GM21526 (cell line): ENCODE measurements at regions not wholly inside any gene's neighbourhood (a gene's known extent, or its start where the extent isn't known, plus 50 kb on each side); places are given as distances from the start of the nearest gene placed in this dataset.
"Not testable (repeated sequence)": the region's sequence is repeated elsewhere in the genome, so short reads cannot be mapped to it uniquely, and the experiment has no call there.

Experiments used
- ATAC-seq: cut with Tn5 transposase; IDR thresholded peaks from one replicate; pipeline ENCODE4 v1.9.1; 2021; ENCODE audit warnings: moderate library complexity; ENCODE audit not compliant: unreplicated experiment, low FRiP score

DNA sequence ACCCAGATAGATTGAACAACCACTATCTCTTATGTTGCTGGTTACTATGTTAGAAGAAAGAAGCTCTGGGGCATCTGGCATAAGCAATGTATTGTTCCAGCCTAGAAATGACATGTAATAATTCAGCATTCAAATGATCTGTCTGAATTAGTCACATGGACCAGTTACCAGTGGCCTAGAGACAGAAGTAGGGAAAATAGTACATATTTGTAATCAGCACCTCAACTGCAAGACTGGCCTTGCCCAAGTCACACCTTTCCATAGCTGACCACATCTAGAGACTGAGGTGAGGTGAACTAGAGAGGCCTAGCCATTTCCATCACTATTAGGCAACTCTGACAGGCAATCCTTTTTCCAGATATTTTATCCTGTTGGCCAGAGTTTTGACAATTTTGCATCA is 315.6 kb upstream of the KCND2 start:
- no peak for ATAC-seq

DNA sequence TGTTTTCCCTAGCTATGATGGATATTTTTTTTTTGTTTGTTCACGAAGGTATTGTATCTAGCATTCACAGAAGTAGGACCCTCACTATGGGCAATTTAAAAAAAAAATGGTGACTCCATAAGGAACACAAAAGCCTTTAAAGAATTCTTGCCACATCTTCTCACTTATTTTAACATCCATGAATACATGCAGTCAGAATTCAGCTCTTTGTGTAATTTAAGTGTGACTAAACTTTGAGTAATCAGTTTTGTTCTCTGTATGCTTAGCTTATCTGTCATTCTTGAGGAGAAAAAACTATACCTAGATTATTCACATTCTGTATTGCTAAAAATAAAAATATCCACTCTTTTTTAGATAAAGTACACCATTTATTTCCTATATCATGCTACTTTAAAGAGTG is 313.2 kb upstream of the KCND2 start:
- ATAC-seq, result no peak

DNA sequence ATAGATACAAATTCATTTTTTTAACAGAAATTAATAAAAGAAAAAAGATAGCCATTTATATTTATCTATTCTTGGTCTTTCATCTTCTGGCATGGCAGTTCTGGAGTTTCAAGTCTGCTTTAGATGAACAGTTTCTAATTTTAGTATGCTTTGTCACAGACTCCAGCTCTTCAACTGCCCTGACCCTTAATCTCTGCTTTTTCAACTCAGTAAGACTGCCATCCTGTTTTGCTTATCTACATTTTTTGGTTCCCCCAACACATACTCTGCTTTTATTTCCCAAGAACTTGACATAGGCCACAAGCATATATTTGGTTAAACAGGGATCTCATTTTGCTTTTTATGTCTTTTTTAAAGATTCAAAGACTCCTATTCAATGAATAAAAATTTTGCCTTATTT is 309.3 kb upstream of the KCND2 start:
- ATAC-seq, result no peak

DNA sequence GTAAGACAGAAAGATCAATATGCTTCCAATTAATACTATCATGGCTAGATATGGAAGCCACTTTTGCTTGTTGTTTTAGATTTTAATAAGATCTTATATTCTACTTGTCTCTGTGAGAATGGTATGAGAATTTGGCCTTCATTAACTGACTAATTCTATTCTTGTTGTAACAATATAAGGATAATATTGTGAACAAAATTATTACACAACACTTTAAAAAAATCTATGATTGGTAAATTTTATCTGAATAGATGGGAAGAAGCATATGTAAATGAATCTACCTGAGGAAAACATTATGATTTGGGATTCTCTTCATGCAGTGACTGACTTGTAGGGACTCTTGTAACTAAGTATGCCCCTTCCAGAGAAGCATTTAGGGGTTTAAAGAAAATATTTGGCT is 308.9 kb upstream of the KCND2 start:
- ATAC-seq, result no peak

DNA sequence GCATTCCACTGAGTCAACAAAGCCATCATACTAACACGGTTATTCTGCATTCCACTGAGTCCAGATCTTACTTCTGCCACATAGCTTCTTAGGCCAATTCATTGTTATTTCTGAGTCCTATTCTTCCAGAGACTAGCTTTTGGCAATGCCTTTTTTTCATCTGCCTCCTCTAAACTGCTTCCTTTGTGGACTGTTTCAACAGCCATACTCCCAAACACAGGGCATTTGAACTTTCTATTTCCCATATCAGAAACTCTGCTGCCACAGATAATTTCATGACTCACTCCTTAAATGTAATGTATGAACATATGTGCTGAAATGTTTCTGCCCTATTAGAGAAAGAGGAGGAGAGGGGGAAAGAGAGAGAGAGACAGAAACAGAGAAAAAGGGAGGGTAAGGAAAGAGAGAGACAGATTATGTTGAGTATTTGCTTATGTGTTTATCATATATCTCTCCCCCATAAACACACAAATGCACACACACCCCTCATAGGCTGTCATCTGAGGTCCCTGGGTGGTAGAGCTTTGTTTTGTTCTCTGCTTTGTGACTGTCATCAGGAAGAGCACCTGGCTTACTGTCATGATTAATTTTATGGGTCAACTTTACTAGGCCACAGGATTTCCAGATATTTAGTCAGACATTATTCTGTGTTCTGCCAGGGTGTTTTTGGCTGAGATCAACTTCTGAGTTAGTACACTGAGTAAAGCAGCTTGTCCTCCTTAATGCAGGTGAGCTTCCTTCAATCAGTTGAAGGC is 308.0 kb upstream of the KCND2 start:
- no peak for ATAC-seq

DNA sequence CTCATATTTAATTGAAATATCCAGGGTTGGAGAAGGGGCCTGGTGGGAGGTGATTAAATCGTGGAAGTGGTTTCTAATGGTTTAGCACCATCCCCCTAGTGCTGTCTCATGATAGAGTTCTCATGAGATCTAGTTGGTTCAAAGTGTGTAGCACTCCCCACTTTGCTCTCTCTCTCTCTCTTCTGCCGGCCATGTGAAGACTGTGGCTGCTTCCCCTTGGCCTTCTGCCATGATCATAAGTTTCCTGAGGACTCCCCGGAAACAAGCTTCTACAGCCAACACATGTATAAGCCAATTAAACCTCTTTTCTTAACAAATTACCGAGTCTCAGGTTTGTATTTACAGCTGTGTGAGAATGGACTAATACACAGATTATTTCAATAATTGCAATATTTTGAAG is 305.8 kb upstream of the KCND2 start:
- no peak for ATAC-seq

DNA sequence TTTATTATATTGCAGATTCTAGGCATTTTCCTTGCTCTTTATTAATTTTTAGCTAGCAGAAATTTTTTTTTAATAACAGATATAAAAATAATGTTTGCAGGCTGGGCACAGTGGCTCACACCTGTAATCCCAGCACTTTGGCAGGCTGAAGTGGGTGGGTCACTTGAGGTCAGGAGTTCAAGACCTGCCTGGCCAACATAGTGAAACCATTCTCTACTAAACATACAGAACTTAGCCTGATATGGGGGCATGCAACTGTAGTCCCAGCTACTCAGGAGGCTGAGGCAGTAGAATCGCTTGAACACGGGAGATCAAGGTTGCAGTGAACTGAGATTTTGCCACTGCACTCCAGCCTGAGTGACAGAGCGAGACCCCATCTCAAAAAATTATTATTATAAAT is 304.6 kb upstream of the KCND2 start:
- ATAC-seq, result not testable (repeated sequence)

DNA sequence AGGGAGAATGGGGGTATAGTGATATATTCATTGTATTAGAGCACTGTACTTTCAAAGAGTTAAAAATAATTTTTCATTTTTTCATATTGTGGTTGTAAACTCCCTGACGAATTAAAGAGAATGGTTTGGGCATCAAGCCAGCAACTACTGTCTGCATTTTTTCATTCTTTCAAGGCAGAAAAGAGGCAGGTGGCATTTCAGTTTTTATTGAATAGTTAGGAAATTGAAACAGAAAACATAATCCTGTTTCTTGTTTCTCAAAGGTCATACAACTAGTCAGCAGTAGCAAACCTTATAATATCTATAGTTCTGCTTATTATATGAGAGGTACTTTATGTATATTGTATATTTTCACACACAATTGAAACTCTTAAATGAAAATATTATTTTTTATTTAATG is 303.9 kb upstream of the KCND2 start:
- ATAC-seq, result peak; percentile 52

DNA sequence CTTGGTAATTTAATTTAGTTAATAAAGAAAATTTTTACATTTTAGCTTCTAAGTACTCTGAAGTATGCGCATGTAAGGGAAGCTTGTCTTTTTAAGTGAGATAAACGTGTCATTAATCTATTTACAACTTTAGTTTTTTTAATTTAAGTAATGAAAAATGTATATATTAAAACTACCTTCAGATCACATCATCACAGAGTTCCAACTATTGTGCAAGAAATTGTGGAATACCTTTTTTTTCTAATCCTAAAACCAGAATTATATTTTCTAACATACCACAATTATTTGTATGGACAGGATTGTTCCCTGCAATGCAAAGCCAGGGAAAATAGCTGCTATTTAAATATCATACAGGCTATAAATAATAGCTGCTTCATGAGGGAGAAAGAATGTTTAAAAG is 303.2 kb upstream of the KCND2 start:
- no peak for ATAC-seq

DNA sequence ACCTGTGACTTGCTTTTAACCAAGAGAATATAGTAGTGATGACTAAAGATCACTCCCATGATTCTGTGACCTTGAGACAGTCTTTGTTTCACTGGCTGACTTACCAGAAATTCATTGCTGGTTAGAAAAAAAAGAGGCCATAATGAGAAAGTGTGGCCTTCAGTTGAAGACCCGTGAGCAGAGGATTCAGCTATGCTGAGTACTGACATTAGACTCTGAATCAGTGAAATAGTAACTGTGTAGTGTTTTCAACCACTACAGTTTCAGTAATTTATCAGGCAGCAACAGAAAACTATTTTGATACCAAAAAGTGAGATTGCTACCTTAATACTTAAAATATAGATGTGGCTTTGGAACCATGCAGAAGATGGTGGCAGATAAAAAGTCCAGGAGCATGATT is 298.0 kb upstream of the KCND2 start:
- peak; percentile 76 for ATAC-seq

DNA sequence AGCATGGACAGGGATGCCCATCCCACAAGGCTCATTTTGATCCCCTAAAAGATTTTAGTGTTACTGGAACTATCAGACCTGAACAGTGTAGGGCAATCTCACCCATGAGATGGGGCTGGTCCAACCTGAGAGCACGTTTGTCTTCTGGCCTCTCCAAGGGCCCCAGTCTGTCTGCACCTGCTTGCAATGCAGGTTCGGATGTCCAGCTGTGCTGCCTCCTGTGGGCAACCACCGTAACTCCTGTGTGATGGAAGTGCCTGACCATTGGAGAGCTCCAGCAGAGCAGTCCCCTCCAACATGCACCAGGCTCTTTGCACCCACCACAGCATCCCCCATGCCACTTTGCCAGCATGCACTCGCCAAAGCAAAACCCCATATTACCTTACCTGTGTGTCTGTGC is 290.1 kb upstream of the KCND2 start:
- no peak for ATAC-seq

DNA sequence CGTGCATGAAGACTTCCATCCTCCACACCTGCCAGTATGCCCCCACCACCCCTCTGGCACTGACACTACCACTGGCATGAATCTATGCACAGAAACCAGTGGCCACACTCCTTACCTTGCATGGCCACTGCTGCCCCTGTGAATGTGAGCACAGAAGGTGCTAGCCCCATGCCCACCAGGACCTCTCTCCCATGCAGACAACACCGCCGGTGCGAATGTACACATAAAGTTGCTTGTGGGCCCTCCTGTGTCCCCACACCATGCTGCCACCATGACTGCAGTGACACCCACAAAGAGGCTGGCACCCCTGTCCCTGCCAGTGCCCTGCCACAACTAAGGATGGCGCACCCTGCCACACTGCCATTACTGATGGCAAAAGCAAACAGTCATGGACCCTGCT is 289.5 kb upstream of the KCND2 start:
- ATAC-seq, result no peak

DNA sequence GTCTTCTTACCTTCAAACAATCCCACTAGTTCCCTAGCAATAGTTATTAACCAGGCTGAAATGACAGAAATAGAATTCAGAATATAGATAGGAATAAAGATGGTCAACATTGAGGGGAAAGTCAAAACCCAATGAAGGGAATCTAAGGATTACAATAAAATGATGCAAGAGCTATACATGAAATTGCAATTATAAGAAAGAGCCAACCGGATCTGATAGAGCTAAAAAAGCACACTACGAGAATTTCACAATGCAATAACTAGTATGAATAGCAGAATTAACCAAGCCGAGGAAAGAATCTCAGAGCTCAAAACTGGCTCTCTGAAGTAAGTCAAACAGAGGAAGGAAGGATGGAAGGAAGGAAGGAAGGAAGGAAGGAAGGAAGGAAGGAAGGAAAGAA is 288.7 kb upstream of the KCND2 start:
- no peak for ATAC-seq

DNA sequence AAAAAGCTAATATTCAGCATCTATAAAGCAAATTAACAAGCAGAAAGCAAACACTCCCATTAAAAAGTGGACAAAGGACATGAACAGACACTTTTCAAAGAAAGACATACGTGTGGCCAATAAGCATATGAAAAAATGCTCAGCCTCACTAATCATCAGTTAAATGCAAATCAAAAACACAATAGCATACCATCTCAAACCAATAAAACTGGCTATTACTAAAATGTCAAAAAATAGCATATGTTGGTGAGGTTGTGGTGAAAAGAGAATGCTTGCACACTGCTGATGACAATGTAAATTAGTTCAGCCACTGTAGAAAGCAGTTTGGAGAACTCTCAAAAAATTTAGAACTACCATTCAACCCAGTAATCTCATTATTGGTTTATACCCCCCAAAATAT is 284.6 kb upstream of the KCND2 start:
- ATAC-seq, result no peak

DNA sequence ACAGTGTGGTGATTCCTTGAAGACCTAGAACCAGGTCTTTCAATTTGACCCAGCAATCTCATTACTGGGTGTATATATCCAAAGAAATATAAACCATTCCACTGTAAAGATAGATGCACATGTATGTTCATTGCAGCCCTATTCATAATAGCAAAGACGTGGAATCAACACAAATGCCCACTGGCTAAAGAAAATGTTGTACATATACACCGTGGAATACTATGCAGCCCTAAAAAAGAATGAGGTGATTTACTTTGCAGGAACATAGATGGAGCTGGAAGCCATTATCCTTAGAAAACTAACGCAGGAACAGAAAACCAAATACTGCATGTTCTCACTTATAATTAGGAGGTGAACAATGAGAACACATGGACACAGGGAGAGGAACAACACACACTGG is 278.0 kb upstream of the KCND2 start:
- no peak for ATAC-seq

DNA sequence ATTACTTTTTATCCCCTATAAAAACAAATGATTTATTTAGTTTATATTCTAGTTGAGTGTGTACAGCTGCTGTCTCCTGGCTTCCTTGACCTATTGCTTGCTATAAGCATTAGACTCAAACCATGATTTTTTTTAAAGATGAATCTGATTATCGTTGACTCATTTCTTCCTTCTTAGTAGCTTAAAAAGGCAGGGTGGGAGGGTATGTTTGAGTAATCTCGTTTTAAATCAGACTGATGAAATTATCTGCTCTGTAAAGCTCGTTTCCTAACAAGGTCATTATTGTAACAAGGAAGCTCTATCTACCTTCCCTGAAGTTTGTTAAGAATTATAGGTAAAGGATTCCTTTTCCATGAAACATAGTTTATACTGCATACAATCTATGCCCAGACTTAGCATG is 276.3 kb upstream of the KCND2 start:
- ATAC-seq, result peak; percentile 94

DNA sequence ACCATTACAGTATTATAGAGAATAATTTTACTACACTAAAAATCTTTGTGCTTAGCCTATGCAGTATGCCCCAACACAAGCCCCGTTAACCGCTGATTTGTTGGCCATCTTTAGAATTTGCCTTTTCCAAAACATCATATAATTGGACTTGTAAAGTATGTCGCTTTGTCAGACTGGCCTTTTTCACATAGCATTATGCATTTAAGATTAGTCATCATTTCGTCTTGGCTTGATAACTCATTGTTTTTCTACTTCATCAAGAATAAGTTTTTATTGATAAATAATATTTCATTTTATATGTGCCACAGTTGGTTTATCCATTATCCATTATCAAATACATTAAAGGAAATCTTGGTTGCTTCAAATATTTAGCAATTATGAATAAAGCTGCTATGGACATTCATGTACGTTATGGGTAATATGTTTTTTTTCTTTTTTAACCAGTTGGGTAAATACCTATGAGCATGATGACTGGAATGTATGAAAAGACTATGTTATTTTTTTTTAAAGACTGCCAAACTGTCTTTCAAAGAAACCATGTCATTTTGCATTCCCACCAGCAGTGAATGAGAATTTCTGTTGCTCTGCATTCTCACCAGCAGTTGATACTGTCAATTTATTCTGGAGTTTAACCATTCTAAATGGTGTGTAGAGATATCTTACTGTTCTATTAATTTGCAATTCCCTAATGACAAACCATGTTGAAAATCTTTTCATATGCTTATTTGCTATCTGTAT is 273.1 kb upstream of the KCND2 start:
- ATAC-seq, result no peak

DNA sequence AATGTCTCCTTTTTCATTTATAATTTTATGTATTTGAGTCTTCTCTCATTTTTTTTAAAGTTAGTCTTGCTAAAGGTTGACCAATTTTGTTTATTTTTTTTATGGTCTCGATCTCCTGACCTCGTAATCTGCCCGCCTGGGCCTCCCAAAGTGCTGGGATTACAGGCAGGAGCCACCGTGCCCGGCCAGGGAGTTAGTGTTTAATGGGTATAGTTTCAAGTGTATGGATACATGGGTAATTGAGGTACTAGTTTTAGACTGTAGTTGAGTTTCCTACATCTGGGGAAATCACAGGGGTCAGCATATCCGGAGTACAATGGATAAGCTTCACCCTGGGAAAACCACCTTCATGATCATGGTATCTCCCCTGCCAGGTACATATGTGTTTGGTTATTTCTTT is 267.3 kb upstream of the KCND2 start:
- ATAC-seq, result no peak

DNA sequence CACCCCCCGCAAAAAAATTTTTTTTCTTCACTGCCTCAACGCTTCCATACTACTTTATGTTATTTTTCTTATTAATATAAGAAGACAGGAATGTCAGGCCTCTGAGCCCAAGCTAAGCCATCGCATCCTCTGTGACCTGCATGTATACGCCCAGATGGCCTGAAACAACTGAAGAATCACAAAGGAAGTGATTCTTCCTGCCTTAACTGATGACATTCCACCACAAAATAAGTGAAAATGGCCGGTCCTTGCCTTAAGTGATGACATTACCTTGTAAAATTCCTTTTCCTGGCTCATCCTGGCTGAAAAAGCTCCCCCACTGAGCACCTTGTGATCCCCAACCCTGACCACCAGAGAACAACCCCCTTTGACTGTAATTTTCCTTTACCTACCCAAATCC is 258.7 kb upstream of the KCND2 start:
- not testable (repeated sequence) for ATAC-seq

DNA sequence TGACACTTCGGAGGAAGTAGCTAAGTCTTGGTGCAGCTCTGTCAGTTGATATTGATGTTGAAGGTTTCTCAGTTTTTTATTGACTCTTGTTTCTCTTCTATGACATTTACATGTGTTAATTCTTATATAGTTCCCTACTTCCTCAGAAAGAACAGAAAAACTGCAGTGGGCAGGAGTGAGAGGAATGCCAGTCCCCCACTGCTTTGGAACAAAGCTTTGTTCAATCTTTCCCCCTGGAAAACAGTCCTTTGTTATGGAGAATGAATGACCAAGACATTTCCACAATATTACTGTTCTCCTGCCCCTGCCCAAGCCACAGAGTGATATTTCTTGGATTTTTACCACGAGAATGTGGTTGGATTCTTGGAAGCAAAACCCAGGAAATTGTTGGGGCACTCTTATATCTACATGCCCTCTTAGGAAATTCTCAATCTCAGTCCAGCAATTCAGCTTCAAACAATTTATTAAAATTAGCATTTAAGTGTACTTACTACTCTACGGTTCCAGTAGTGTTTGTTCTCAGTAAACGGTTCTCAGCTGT is 258.0 kb upstream of the KCND2 start:
- no peak for ATAC-seq

DNA sequence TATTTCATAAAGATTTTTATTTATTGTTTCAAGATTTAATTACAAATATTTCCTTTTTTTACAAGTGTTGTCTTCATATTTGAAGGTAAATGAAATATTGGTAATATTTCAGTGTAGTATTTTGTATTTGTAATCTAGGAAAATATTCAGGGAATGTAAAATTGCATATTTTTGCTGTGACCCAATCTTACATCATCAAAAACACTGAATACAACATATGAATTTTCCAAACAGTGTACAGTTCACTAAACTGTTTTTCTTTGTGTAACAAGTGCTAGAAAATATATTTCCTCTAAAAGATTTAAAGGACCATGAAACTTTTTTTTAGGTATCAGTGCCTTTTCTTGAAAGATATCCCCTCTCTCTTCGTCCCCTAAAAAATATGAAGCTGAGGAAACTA is 251.9 kb upstream of the KCND2 start:
- no peak for ATAC-seq
